A673 (cell line): ENCODE measurements at regions not wholly inside any gene's neighbourhood (a gene's known extent, or its start where the extent isn't known, plus 50 kb on each side); places are given as distances from the start of the nearest gene placed in this dataset.
"Not testable (repeated sequence)": the region's sequence is repeated elsewhere in the genome, so short reads cannot be mapped to it uniquely, and the experiment has no call there.

Experiments used
- BruUV-seq: library from RNA; stranded (reverse); fragments of 400-500 nt; replicated peaks from 2 replicates; lab custom pipeline; 2021; lab: Mats Ljungman, UMichigan
- CTCF ChIA-PET: fragments of 300-600 bp; sonication (Branson Sonifier 250); formaldehyde crosslinking; loops from one replicate; lab custom pipeline; 2022; ENCODE audit warnings: antibody characterized with exemption; lab: Charles Lee
- POLR2A ChIA-PET: fragments of 300-600 bp; sonication (Branson Sonifier 250); formaldehyde crosslinking; loops from one replicate; lab custom pipeline; 2022; ENCODE audit warnings: antibody characterized with exemption; ENCODE audit not compliant: low non-redundant PET; lab: Charles Lee
- DNase-seq: peaks from one replicate; pipeline ENCODE4 v3.0.0-alpha.2; 2015; ENCODE audit warnings: low spot score
- H3K27ac ChIP-seq: fragments of 200-600 bp; sonication (generic); 2 replicates; pipeline ENCODE4 v1.5.1; 2016; ENCODE audit warnings: mixed run types, low read depth, mild to moderate bottlenecking, mixed read lengths, antibody characterized with exemption, low read length; ENCODE audit not compliant: poor library complexity, severe bottlenecking
- H3K27me3 ChIP-seq: fragments of 200-600 bp; sonication (generic); replicated peaks from 2 replicates; pipeline ENCODE4 v1.6.1; 2017; ENCODE audit warnings: mixed run types, low read depth, mild to moderate bottlenecking, mixed read lengths, antibody characterized with exemption, low read length; ENCODE audit not compliant: insufficient read depth, poor library complexity
- H3K36me3 ChIP-seq: fragments of 200-600 bp; sonication (generic); 2 replicates; pipeline ENCODE4 v1.6.1; 2016; ENCODE audit warnings: mixed run types, mild to moderate bottlenecking, mixed read lengths, antibody characterized with exemption, low read length; ENCODE audit not compliant: insufficient read depth, poor library complexity, severe bottlenecking
- H3K4me1 ChIP-seq: fragments of 200-600 bp; sonication (generic); 2 replicates; pipeline ENCODE4 v1.6.1; 2017; ENCODE audit warnings: mixed run types, mild to moderate bottlenecking, mixed read lengths, antibody characterized with exemption, low read length; ENCODE audit not compliant: insufficient read depth, poor library complexity, severe bottlenecking
- H3K4me3 ChIP-seq: fragments of 200-600 bp; sonication (generic); 2 replicates; pipeline ENCODE4 v1.5.1; 2016; ENCODE audit warnings: low read depth, mixed run types, mild to moderate bottlenecking, mixed read lengths, low read length; ENCODE audit not compliant: poor library complexity, severe bottlenecking
- H3K9me3 ChIP-seq: fragments of 200-600 bp; sonication (generic); 2 replicates; pipeline ENCODE4 v1.6.1; 2016; ENCODE audit warnings: mixed run types, low read depth, mild to moderate bottlenecking, mixed read lengths, antibody characterized with exemption, low read length; ENCODE audit not compliant: poor library complexity, severe bottlenecking
- EZH2 ChIP-seq: fragments of 200-600 bp; sonication (generic); IDR thresholded peaks from 2 replicates; pipeline ENCODE4 v1.6.1; 2017; ENCODE audit warnings: borderline replicate concordance, low read depth, mild to moderate bottlenecking, mixed read lengths, antibody characterized with exemption, low read length; ENCODE audit not compliant: poor library complexity, severe bottlenecking
- intact Hi-C: fragments of 100-400 bp; cut with micrococcal nuclease; formaldehyde crosslinking; loops from one replicate; pipeline ENCODE4 v1.10.0; 2022; ENCODE audit not compliant: unreplicated experiment
- TF ChIP-seq, protein P1 (sequence below): fragments of 300-800, 200-600 bp; sonication (generic); conservative IDR thresholded peaks from 2 replicates; pipeline ENCODE4 v1.5.1; 2017; ENCODE audit warnings: low read depth, mild to moderate bottlenecking, antibody characterized with exemption, low read length, moderate library complexity, mixed read lengths

DNA sequence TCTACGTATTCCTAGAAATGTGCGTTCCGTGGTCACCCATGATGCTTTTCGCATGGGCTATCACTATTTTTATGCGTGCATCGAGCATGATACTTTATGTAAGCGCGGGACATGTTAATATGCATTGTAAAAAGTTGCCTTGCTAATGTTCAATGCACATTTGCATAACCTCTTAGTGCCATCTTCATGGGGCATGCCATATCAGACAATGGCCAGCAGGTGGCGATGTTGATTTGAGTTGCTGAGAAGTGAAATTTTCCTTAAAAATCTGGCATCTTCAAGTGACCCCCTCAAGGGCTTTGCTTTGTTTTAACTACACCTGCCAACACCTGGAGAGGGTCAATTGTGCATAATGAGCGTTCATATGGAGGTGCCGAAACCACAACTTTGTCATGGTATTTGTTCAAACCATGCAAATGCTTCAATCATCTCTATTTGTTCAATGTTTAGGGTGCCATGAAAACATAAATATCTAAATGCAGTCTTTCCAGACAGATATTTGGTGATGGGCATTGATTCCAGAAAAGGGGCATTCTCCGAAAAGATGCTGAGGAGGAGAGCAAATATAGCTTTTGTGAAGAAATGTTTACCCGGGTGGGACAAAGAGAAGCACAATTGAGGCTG, 833.9 kb upstream of the PRKX start:
- CTCF ChIA-PET: interaction anchor here (0.6 kb wide), 1 partner anchor 1992 kb away, joined by 3 read pairs; no protein-coding TSS in a partner anchor
- H3K27me3 ChIP-seq: no peaks in the 10 kb centered on the region
- no peaks in the 10 kb centered on the region for H3K9me3 ChIP-seq
- peak; percentile 82 for DNase-seq
- POLR2A ChIA-PET: no interaction called here
- no peak for TF ChIP-seq EZH2
- TF ChIP-seq, protein P1, sequence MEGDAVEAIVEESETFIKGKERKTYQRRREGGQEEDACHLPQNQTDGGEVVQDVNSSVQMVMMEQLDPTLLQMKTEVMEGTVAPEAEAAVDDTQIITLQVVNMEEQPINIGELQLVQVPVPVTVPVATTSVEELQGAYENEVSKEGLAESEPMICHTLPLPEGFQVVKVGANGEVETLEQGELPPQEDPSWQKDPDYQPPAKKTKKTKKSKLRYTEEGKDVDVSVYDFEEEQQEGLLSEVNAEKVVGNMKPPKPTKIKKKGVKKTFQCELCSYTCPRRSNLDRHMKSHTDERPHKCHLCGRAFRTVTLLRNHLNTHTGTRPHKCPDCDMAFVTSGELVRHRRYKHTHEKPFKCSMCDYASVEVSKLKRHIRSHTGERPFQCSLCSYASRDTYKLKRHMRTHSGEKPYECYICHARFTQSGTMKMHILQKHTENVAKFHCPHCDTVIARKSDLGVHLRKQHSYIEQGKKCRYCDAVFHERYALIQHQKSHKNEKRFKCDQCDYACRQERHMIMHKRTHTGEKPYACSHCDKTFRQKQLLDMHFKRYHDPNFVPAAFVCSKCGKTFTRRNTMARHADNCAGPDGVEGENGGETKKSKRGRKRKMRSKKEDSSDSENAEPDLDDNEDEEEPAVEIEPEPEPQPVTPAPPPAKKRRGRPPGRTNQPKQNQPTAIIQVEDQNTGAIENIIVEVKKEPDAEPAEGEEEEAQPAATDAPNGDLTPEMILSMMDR: peak; percentile 90
- H3K36me3 ChIP-seq: no peaks in the 10 kb centered on the region
- no peak overlapping the region for H3K27ac ChIP-seq
- BruUV-seq: no TSS peak
- peaks cover 21% of the 10 kb centered on the region for H3K4me1 ChIP-seq
- H3K4me3 ChIP-seq: no peak overlapping the region
- intact Hi-C loops: loop anchor here (2.0 to 5.0 kb wide), 2 partner anchors 565 to 730 kb away; no protein-coding TSS in a partner anchor

DNA sequence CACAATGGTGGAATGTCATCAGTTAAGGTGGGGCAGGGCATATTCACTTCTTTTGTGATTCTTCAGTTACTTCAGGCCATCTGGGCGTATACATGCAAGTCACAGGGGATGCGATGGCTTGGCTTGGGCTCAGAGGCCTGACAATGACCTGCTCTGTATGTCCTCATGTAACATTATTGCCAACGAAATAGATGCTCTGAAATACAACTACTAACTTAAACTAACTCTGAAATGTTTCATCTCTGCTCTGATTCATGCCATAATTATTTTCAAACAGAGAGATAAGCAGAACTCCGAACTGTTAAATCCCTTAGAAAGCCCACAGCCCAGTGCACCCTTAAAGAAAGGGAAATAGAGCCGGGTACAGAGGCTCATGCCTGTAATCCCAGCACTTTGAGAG, 832.7 kb upstream of the PRKX start:
- intact Hi-C loops: loop anchor here (2.0 to 5.0 kb wide), 2 partner anchors 567 to 731 kb away; no protein-coding TSS in a partner anchor
- H3K9me3 ChIP-seq, H3K27ac ChIP-seq, CTCF ChIA-PET, DNase-seq, H3K36me3 ChIP-seq, H3K4me3 ChIP-seq, BruUV-seq, POLR2A ChIA-PET, H3K27me3 ChIP-seq: not testable (repeated sequence)
- peaks cover 13% of the 10 kb centered on the region for H3K4me1 ChIP-seq

GRCh38 chrX:4528247-4528646, 814.8 kb upstream of the PRKX start:
- no peaks in the 10 kb centered on the region for H3K27me3 ChIP-seq
- H3K9me3 ChIP-seq: no peaks in the 10 kb centered on the region
- H3K4me3 ChIP-seq: no peak overlapping the region
- ChIA-PET POLR2A (no interaction called here), CTCF (no interaction called here)
- TF ChIP-seq, protein P1: no peak
- TF ChIP-seq EZH2: no peak
- DNase-seq: no peak
- H3K4me1 ChIP-seq: no peaks in the 10 kb centered on the region
- H3K36me3 ChIP-seq: no peaks in the 10 kb centered on the region
- intact Hi-C loops: no loop called here
- no peak overlapping the region for H3K27ac ChIP-seq
- BruUV-seq: no TSS peak

- POLR2A ChIA-PET: no interaction called here
Measured at GRCh38 chrX:4485912-4486311, 772.5 kb upstream of the PRKX start.

More at GRCh38 chrX:4485912-4486311, 772.5 kb upstream of the PRKX start:
- Histone ChIP-seq H3K27me3 (no peaks in the 10 kb centered on the region), H3K4me3 (no peak overlapping the region), H3K36me3 (no peaks in the 10 kb centered on the region), H3K9me3 (no peaks in the 10 kb centered on the region), H3K4me1 (peaks cover 4% of the 10 kb centered on the region), H3K27ac (no peak overlapping the region)
- TF ChIP-seq EZH2: no peak
- TF ChIP-seq, protein P1: peak; percentile 32; the same call in 1 of the 2 replicates
- intact Hi-C loops: no loop called here
- no TSS peak for BruUV-seq
- peak; percentile 61 for DNase-seq
- CTCF ChIA-PET: no interaction called here
